ENCODE measurements at regions not wholly inside any gene's neighbourhood (a gene's known extent, or its start where the extent isn't known, plus 50 kb on each side); places are given as distances from the start of the nearest gene placed in this dataset.

- no peak for DNase-seq
Measured at GRCh38 chrX:42505016-42505415, 272.9 kb downstream of the PPP1R2C start.

- DNase-seq = no peak
Measured at GRCh38 chrX:42499620-42500019, 278.3 kb downstream of the PPP1R2C start.

- DNase-seq = no peak
Measured at GRCh38 chrX:42497356-42497755, 280.6 kb downstream of the PPP1R2C start.

GRCh38 chrX:42496239-42496638, 281.7 kb downstream of the PPP1R2C start:
- no peak for DNase-seq

GRCh38 chrX:42495139-42495538, 282.8 kb downstream of the PPP1R2C start:
- DNase-seq = no peak

- DNase-seq = no peak
Measured at GRCh38 chrX:42491137-42491907, 286.6 kb downstream of the PPP1R2C start.

GRCh38 chrX:42490111-42490510, 287.9 kb downstream of the PPP1R2C start:
- no peak for DNase-seq

GRCh38 chrX:42485601-42486000, 292.4 kb downstream of the PPP1R2C start:
- no peak for DNase-seq

GRCh38 chrX:42484233-42484632, 293.7 kb downstream of the PPP1R2C start:
- DNase-seq = no peak

GRCh38 chrX:42477396-42477795, 300.6 kb downstream of the PPP1R2C start:
- DNase-seq = no peak

GRCh38 chrX:42472727-42473126, 305.2 kb downstream of the PPP1R2C start:
- no peak for DNase-seq

- no peak for DNase-seq
Measured at GRCh38 chrX:42466332-42467046, 311.5 kb downstream of the PPP1R2C start.

- DNase-seq = no peak
Measured at GRCh38 chrX:42465821-42466220, 312.1 kb downstream of the PPP1R2C start.

GRCh38 chrX:42463706-42464490, 314.1 kb downstream of the PPP1R2C start:
- no peak for DNase-seq

GRCh38 chrX:42462917-42463316, 315.0 kb downstream of the PPP1R2C start:
- DNase-seq = no peak

GRCh38 chrX:42460706-42461105, 317.3 kb downstream of the PPP1R2C start:
- no peak for DNase-seq

- DNase-seq = no peak
Measured at GRCh38 chrX:42459735-42460134, 318.2 kb downstream of the PPP1R2C start.

GRCh38 chrX:42456176-42456700, 321.7 kb downstream of the PPP1R2C start:
- no peak for DNase-seq

GRCh38 chrX:42450228-42450627, 327.7 kb downstream of the PPP1R2C start:
- no peak for DNase-seq

- DNase-seq = no peak
Measured at GRCh38 chrX:42443267-42443666, 334.7 kb downstream of the PPP1R2C start.

GRCh38 chrX:42442745-42443144, 335.2 kb downstream of the PPP1R2C start:
- DNase-seq = no peak

- DNase-seq = no peak
Measured at GRCh38 chrX:42437211-42437610, 340.8 kb downstream of the PPP1R2C start.

- DNase-seq = no peak
Measured at GRCh38 chrX:42434458-42435166, 343.4 kb downstream of the PPP1R2C start.
